ENCODE measurements at regions not wholly inside any gene's neighbourhood (a gene's known extent, or its start where the extent isn't known, plus 50 kb on each side); places are given as distances from the start of the nearest gene placed in this dataset.

- TF ChIP-seq CTCF (IDR thresholded peaks at IDR 0.05) = no peak
- no peak for TF ChIP-seq EZH2 (IDR thresholded peaks at IDR 0.05; ENCODE audit: borderline replicate concordance, insufficient read depth, low read depth, low read length, poor library complexity, severe bottlenecking)
Observed at GRCh38 chr18:24567199-24567598, 106.8 kb downstream of the HRH4 start.

Measured in B cell (primary cell).